ENCODE measurements at regions not wholly inside any gene's neighbourhood (a gene's known extent, or its start where the extent isn't known, plus 50 kb on each side); places are given as distances from the start of the nearest gene placed in this dataset.
A peak's percentile ranks its signal among the peaks of the same experiment; 100 is the strongest.

GRCh38 chr6:17047889-17048288 lies 54.0 kb upstream of the STMND1 start:
- Histone ChIP-seq H3K4me3 (ENCODE audit: low read depth in 1 of 2, low read length in 2 of 2) (no peak overlapping the region), H3K27me3 (ENCODE audit: low read depth, low read length) (no peaks in the 10 kb centered on the region), H3K27ac (ENCODE audit: low read length) (no peak overlapping the region), H3K9me3 (ENCODE audit: control insufficient read depth in 1 of 2, low read length in 2 of 2) (no peaks in the 10 kb centered on the region), H3K36me3 (ENCODE audit: control insufficient read depth in 1 of 2, insufficient read depth in 2 of 2, low read length in 2 of 2) (no peaks in the 10 kb centered on the region), H3K4me1 (ENCODE audit: control insufficient read depth in 1 of 2, insufficient read depth in 2 of 2, low read length in 2 of 2) (peaks cover 0 to under 1% of the 10 kb centered on the region in 2 donors)

GRCh38 chr6:17045581-17046322 lies 56.1 kb upstream of the STMND1 start:
- Histone ChIP-seq H3K27me3 (ENCODE audit: low read depth, low read length) (no peaks in the 10 kb centered on the region), H3K4me1 (ENCODE audit: control insufficient read depth in 1 of 2, insufficient read depth in 2 of 2, low read length in 2 of 2) (peaks cover 0 to 5% of the 10 kb centered on the region in 2 donors), H3K36me3 (ENCODE audit: control insufficient read depth in 1 of 2, insufficient read depth in 2 of 2, low read length in 2 of 2) (no peaks in the 10 kb centered on the region), H3K9me3 (ENCODE audit: control insufficient read depth in 1 of 2, low read length in 2 of 2) (no peaks in the 10 kb centered on the region), H3K27ac (ENCODE audit: low read length) (no peak overlapping the region), H3K4me3 (ENCODE audit: low read depth in 1 of 2, low read length in 2 of 2) (no peak overlapping the region)

- Histone ChIP-seq H3K27me3 (ENCODE audit: low read depth, low read length) (no peaks in the 10 kb centered on the region), H3K9me3 (ENCODE audit: control insufficient read depth in 1 of 2, low read length in 2 of 2) (no peaks in the 10 kb centered on the region), H3K4me3 (ENCODE audit: low read depth in 1 of 2, low read length in 2 of 2) (no peak overlapping the region), H3K4me1 (ENCODE audit: control insufficient read depth in 1 of 2, insufficient read depth in 2 of 2, low read length in 2 of 2) (peaks cover 0 to 5% of the 10 kb centered on the region in 2 donors), H3K27ac (ENCODE audit: low read length) (no peak overlapping the region), H3K36me3 (ENCODE audit: control insufficient read depth in 1 of 2, insufficient read depth in 2 of 2, low read length in 2 of 2) (no peaks in the 10 kb centered on the region)
These were observed 58.7 kb upstream of the STMND1 start for GRCh38 chr6:17043148-17043522.

GRCh38 chr6:17042422-17043147 lies 59.3 kb upstream of the STMND1 start:
- no peaks in the 10 kb centered on the region for H3K27me3 ChIP-seq (ENCODE audit: low read depth, low read length)
- no peaks in the 10 kb centered on the region for H3K36me3 ChIP-seq (ENCODE audit: control insufficient read depth in 1 of 2, insufficient read depth in 2 of 2, low read length in 2 of 2)
- peaks cover 0 to 5% of the 10 kb centered on the region in 2 donors for H3K4me1 ChIP-seq (ENCODE audit: control insufficient read depth in 1 of 2, insufficient read depth in 2 of 2, low read length in 2 of 2)
- H3K27ac ChIP-seq (ENCODE audit: low read length), result no peak overlapping the region
- H3K9me3 ChIP-seq (ENCODE audit: control insufficient read depth in 1 of 2, low read length in 2 of 2), result no peaks in the 10 kb centered on the region
- H3K4me3 ChIP-seq (ENCODE audit: low read depth in 1 of 2, low read length in 2 of 2), result no peak overlapping the region

- H3K36me3 ChIP-seq (ENCODE audit: control insufficient read depth in 1 of 2, insufficient read depth in 2 of 2, low read length in 2 of 2), result no peaks in the 10 kb centered on the region
- H3K4me1 ChIP-seq (ENCODE audit: control insufficient read depth in 1 of 2, insufficient read depth in 2 of 2, low read length in 2 of 2), result peaks cover 0 to 12% of the 10 kb centered on the region in 2 donors
These were observed 62.6 kb upstream of the STMND1 start for GRCh38 chr6:17039266-17039665.

GRCh38 chr6:17038316-17038715 lies 63.5 kb upstream of the STMND1 start:
- no peak overlapping the region for H3K27ac ChIP-seq (ENCODE audit: low read length)
- no peak overlapping the region for H3K4me3 ChIP-seq (ENCODE audit: low read depth in 1 of 2, low read length in 2 of 2)
- H3K4me1 ChIP-seq (ENCODE audit: control insufficient read depth in 1 of 2, insufficient read depth in 2 of 2, low read length in 2 of 2), result peaks cover 0 to 19% of the 10 kb centered on the region in 2 donors
- no peaks in the 10 kb centered on the region for H3K9me3 ChIP-seq (ENCODE audit: control insufficient read depth in 1 of 2, low read length in 2 of 2)
- no peaks in the 10 kb centered on the region for H3K36me3 ChIP-seq (ENCODE audit: control insufficient read depth in 1 of 2, insufficient read depth in 2 of 2, low read length in 2 of 2)
- no peaks in the 10 kb centered on the region for H3K27me3 ChIP-seq (ENCODE audit: low read depth, low read length)

More at GRCh38 chr6:17039266-17039665, 62.6 kb upstream of the STMND1 start:
- Histone ChIP-seq H3K27me3 (ENCODE audit: low read depth, low read length) (no peaks in the 10 kb centered on the region), H3K4me3 (ENCODE audit: low read depth in 1 of 2, low read length in 2 of 2) (no peak overlapping the region), H3K27ac (ENCODE audit: low read length) (no peak overlapping the region), H3K9me3 (ENCODE audit: control insufficient read depth in 1 of 2, low read length in 2 of 2) (no peaks in the 10 kb centered on the region)

- Histone ChIP-seq H3K27me3 (ENCODE audit: low read depth, low read length) (no peaks in the 10 kb centered on the region), H3K9me3 (ENCODE audit: control insufficient read depth in 1 of 2, low read length in 2 of 2) (no peaks in the 10 kb centered on the region), H3K4me1 (ENCODE audit: control insufficient read depth in 1 of 2, insufficient read depth in 2 of 2, low read length in 2 of 2) (peaks cover 0 to 30% of the 10 kb centered on the region in 2 donors), H3K36me3 (ENCODE audit: control insufficient read depth in 1 of 2, insufficient read depth in 2 of 2, low read length in 2 of 2) (no peaks in the 10 kb centered on the region), H3K27ac (ENCODE audit: low read length) (no peak overlapping the region), H3K4me3 (ENCODE audit: low read depth in 1 of 2, low read length in 2 of 2) (no peak overlapping the region)
These were observed 65.8 kb upstream of the STMND1 start for GRCh38 chr6:17036065-17036393.

- H3K27me3 ChIP-seq (ENCODE audit: low read depth, low read length), result no peaks in the 10 kb centered on the region
- H3K9me3 ChIP-seq (ENCODE audit: control insufficient read depth in 1 of 2, low read length in 2 of 2), result no peaks in the 10 kb centered on the region
- H3K4me1 ChIP-seq (ENCODE audit: control insufficient read depth in 1 of 2, insufficient read depth in 2 of 2, low read length in 2 of 2), result peaks cover 0 to 30% of the 10 kb centered on the region in 2 donors
- H3K27ac ChIP-seq (ENCODE audit: low read length), result no peak overlapping the region
- no peaks in the 10 kb centered on the region for H3K36me3 ChIP-seq (ENCODE audit: control insufficient read depth in 1 of 2, insufficient read depth in 2 of 2, low read length in 2 of 2)
- H3K4me3 ChIP-seq (ENCODE audit: low read depth in 1 of 2, low read length in 2 of 2), result no peak overlapping the region
These were observed 66.4 kb upstream of the STMND1 start for GRCh38 chr6:17035257-17036064.

- Histone ChIP-seq H3K27ac (ENCODE audit: low read length) (no peak overlapping the region), H3K4me3 (ENCODE audit: low read depth in 1 of 2, low read length in 2 of 2) (peak overlapping the region in 1 of 2 donors; percentile 45), H3K4me1 (ENCODE audit: control insufficient read depth in 1 of 2, insufficient read depth in 2 of 2, low read length in 2 of 2) (peaks cover 0 to 30% of the 10 kb centered on the region in 2 donors), H3K9me3 (ENCODE audit: control insufficient read depth in 1 of 2, low read length in 2 of 2) (no peaks in the 10 kb centered on the region), H3K36me3 (ENCODE audit: control insufficient read depth in 1 of 2, insufficient read depth in 2 of 2, low read length in 2 of 2) (no peaks in the 10 kb centered on the region), H3K27me3 (ENCODE audit: low read depth, low read length) (no peaks in the 10 kb centered on the region)
These were observed 68.1 kb upstream of the STMND1 start for GRCh38 chr6:17033746-17034145.

- H3K4me1 ChIP-seq (ENCODE audit: control insufficient read depth in 1 of 2, insufficient read depth in 2 of 2, low read length in 2 of 2), result peaks cover 0 to 30% of the 10 kb centered on the region in 2 donors
- H3K36me3 ChIP-seq (ENCODE audit: control insufficient read depth in 1 of 2, insufficient read depth in 2 of 2, low read length in 2 of 2), result no peaks in the 10 kb centered on the region
- no peaks in the 10 kb centered on the region for H3K9me3 ChIP-seq (ENCODE audit: control insufficient read depth in 1 of 2, low read length in 2 of 2)
- peak overlapping the region; percentile 53 for H3K27ac ChIP-seq (ENCODE audit: low read length)
- H3K27me3 ChIP-seq (ENCODE audit: low read depth, low read length), result no peaks in the 10 kb centered on the region
- H3K4me3 ChIP-seq (ENCODE audit: low read depth in 1 of 2, low read length in 2 of 2), result peak overlapping the region in 1 of 2 donors; percentile 45
These were observed 68.7 kb upstream of the STMND1 start for GRCh38 chr6:17032988-17033634.

- Histone ChIP-seq H3K9me3 (ENCODE audit: control insufficient read depth in 1 of 2, low read length in 2 of 2) (no peaks in the 10 kb centered on the region), H3K4me1 (ENCODE audit: control insufficient read depth in 1 of 2, insufficient read depth in 2 of 2, low read length in 2 of 2) (peaks cover 0 to 30% of the 10 kb centered on the region in 2 donors), H3K36me3 (ENCODE audit: control insufficient read depth in 1 of 2, insufficient read depth in 2 of 2, low read length in 2 of 2) (no peaks in the 10 kb centered on the region), H3K27ac (ENCODE audit: low read length) (peak overlapping the region; percentile 53), H3K4me3 (ENCODE audit: low read depth in 1 of 2, low read length in 2 of 2) (peak overlapping the region in 1 of 2 donors; percentile 45), H3K27me3 (ENCODE audit: low read depth, low read length) (no peaks in the 10 kb centered on the region)
These were observed 69.3 kb upstream of the STMND1 start for GRCh38 chr6:17032590-17032987.

All from muscle layer of duodenum (tissue), 2 donors.